NCI-H748 (cell line): ENCODE measurements at regions not wholly inside any gene's neighbourhood (a gene's known extent, or its start where the extent isn't known, plus 50 kb on each side); places are given as distances from the start of the nearest gene placed in this dataset.
"Not testable (repeated sequence)": the region's sequence is repeated elsewhere in the genome, so short reads cannot be mapped to it uniquely, and the experiment has no call there.

Source experiments
- DNase-seq: peaks from one replicate; lab custom pipeline; 2025; ENCODE audit not compliant: unreplicated experiment; lab: John Stamatoyannopoulos, UW

- DNase-seq = no peak
Measured at GRCh38 chr5:35561396-35561795, 56.3 kb upstream of the SPEF2 start.

- no peak for DNase-seq
Measured at GRCh38 chr5:35557748-35558147, 59.9 kb upstream of the SPEF2 start.

GRCh38 chr5:35557199-35557598 lies 60.5 kb upstream of the SPEF2 start:
- DNase-seq = no peak

- DNase-seq = no peak
Measured at GRCh38 chr5:35554016-35554415, 63.6 kb upstream of the SPEF2 start.

- DNase-seq = no peak
Measured at GRCh38 chr5:35545190-35545589, 72.5 kb upstream of the SPEF2 start.

GRCh38 chr5:35543408-35543807 lies 74.3 kb upstream of the SPEF2 start:
- DNase-seq = no peak

- no peak for DNase-seq
Measured at GRCh38 chr5:35540002-35540401, 77.7 kb upstream of the SPEF2 start.

- no peak for DNase-seq
Measured at GRCh38 chr5:35538198-35538931, 79.3 kb upstream of the SPEF2 start.

GRCh38 chr5:35533156-35533555 lies 84.5 kb upstream of the SPEF2 start:
- DNase-seq = no peak

GRCh38 chr5:35531553-35531952 lies 86.1 kb upstream of the SPEF2 start:
- DNase-seq = not testable (repeated sequence)

- no peak for DNase-seq
Measured at GRCh38 chr5:35518104-35518503, 99.6 kb upstream of the SPEF2 start.

- DNase-seq = no peak
Measured at GRCh38 chr5:35516271-35516670, 101.4 kb upstream of the SPEF2 start.

GRCh38 chr5:35513612-35514011 lies 104.1 kb upstream of the SPEF2 start:
- no peak for DNase-seq

- DNase-seq = no peak
Measured at GRCh38 chr5:35502206-35502605, 115.5 kb upstream of the SPEF2 start.

GRCh38 chr5:35488791-35489190 lies 128.9 kb upstream of the SPEF2 start:
- no peak for DNase-seq

GRCh38 chr5:35488055-35488454 lies 129.6 kb upstream of the SPEF2 start:
- no peak for DNase-seq

GRCh38 chr5:35487233-35488025 lies 130.2 kb upstream of the SPEF2 start:
- no peak for DNase-seq

- no peak for DNase-seq
Measured at GRCh38 chr5:35485487-35485886, 132.2 kb upstream of the SPEF2 start.

GRCh38 chr5:35484241-35484640 lies 133.4 kb upstream of the SPEF2 start:
- no peak for DNase-seq

- no peak for DNase-seq
Measured at GRCh38 chr5:35483780-35484179, 133.9 kb upstream of the SPEF2 start.

- DNase-seq = no peak
Measured at GRCh38 chr5:35483191-35483590, 134.5 kb upstream of the SPEF2 start.

GRCh38 chr5:35482167-35482755 lies 135.4 kb upstream of the SPEF2 start:
- no peak for DNase-seq
